ENCODE measurements at regions not wholly inside any gene's neighbourhood (a gene's known extent, or its start where the extent isn't known, plus 50 kb on each side); places are given as distances from the start of the nearest gene placed in this dataset.

GRCh38 chr13:67577361-67577760 lies 347.2 kb upstream of the PCDH9 start (continued):
- TF ChIP-seq TCF15 (CRISPR knock-in tag; IDR thresholded peaks at IDR 0.05) (no peak), ZNF668 (CRISPR knock-in tag; IDR thresholded peaks at IDR 0.05) (no peak), TCF7 (IDR thresholded peaks at IDR 0.05; ENCODE audit: borderline replicate concordance) (no peak)

GRCh38 chr13:67574320-67575233 lies 344.4 kb upstream of the PCDH9 start:
- FAIRE-seq (no peak), DNase-seq (ENCODE audit: extremely low read depth in 1 of 4, low spot score in 3 of 4) (no peak), ATAC-seq (no peak)
- TF ChIP-seq ZNF644 (tag; IDR thresholded peaks at IDR 0.05; ENCODE audit: low read depth) (no peak), COPS2 (conservative IDR thresholded peaks at IDR 0.05) (no peak), RB1 (IDR thresholded peaks at IDR 0.05; ENCODE audit: low read depth) (no peak)
- Histone ChIP-seq H3K4me1 (replicated peaks in 1 of 2; ENCODE audit: control insufficient read depth in 2 of 2, insufficient read depth in 2 of 2, low read length in 2 of 2) (no peaks in the 10 kb centered on the region), H3K36me3 (ENCODE audit: control insufficient read depth, insufficient read depth, low read length) (no peaks in the 10 kb centered on the region), H3K79me2 (ENCODE audit: control insufficient read depth, insufficient read depth, low read length) (no peaks in the 10 kb centered on the region), H4K20me1 (replicated peaks; ENCODE audit: control insufficient read depth, insufficient read depth, low read length) (no peaks in the 10 kb centered on the region), H3K27me3 (ENCODE audit: control insufficient read depth in 2 of 2, insufficient read depth in 2 of 2, low read length in 2 of 2) (no peaks in the 10 kb centered on the region), H3K9me1 (ENCODE audit: control insufficient read depth, insufficient read depth, low read length) (no peaks in the 10 kb centered on the region), H2AFZ (ENCODE audit: low read depth, low read length) (no peak overlapping the region), H3K4me3 (no peak overlapping the region), H3K9me3 (replicated peaks; ENCODE audit: control insufficient read depth, insufficient read depth, low read depth, low read length) (no peaks in the 10 kb centered on the region), H3K27ac (ENCODE audit: extremely low read depth, low read depth, low read length) (no peak overlapping the region; the same call in 2 of the 3 replicates), H3K4me2 (ENCODE audit: insufficient read depth, low read length) (no peak overlapping the region), H3K9ac (ENCODE audit: insufficient read depth in 1 of 2, low read depth in 2 of 2, low read length in 2 of 2) (no peak overlapping the region)
- BruUV-seq (replicated peaks), result no TSS peak
- 9% methylated on average over 5 of the region's 5 CpGs for WGBS (ENCODE audit: insufficient coverage, low coverage, missing lambda C conversion rate)
- intact Hi-C loops (cut with micrococcal nuclease) (no loop called here), in situ Hi-C loops (cut with MboI) (no loop called here)
- CTCF ChIA-PET (ENCODE audit: low intra/inter-chr PET ratio), result no interaction called here
- POLR2A ChIA-PET, result no interaction called here

Data from K562 (cell line).